GM23338 (cell line): ENCODE measurements at regions not wholly inside any gene's neighbourhood (a gene's known extent, or its start where the extent isn't known, plus 50 kb on each side); places are given as distances from the start of the nearest gene placed in this dataset.

Experiments used
- ATAC-seq: fragments of 200-7000 bp; cut with Tn5 transposase; 3 replicates; pipeline ENCODE4 v1.9.1; 2020
- DNase-seq: peaks from one replicate; pipeline ENCODE4 v3.0.0-alpha.2; 2015; ENCODE audit warnings: low spot score
- H2AFZ ChIP-seq: fragments of 200-600 bp; sonication (generic); 2 replicates; pipeline ENCODE4 v1.8.0; 2016; ENCODE audit warnings: antibody characterized with exemption, mild to moderate bottlenecking, moderate library complexity
- H3F3A ChIP-seq: fragments of 200-600 bp; sonication (generic); replicated peaks from 2 replicates; pipeline ENCODE4 v1.8.0; 2017; ENCODE audit warnings: antibody characterized with exemption, mixed run types, low read depth
- H3K27ac ChIP-seq: fragments of 200-600 bp; sonication (generic); 2 replicates; pipeline ENCODE4 v1.6.1; 2016; ENCODE audit warnings: low read depth
- H3K27me3 ChIP-seq: fragments of 200-600 bp; sonication (generic); 2 replicates; pipeline ENCODE4 v1.8.0; 2016; ENCODE audit warnings: mild to moderate bottlenecking, mixed run types, moderate library complexity; ENCODE audit not compliant: insufficient read depth
- H3K36me3 ChIP-seq: fragments of 200-600 bp; sonication (generic); 2 replicates; pipeline ENCODE4 v1.8.0; 2016; ENCODE audit warnings: mild to moderate bottlenecking; ENCODE audit not compliant: insufficient read depth
- H3K4me1 ChIP-seq: fragments of 200-600 bp; sonication (generic); 2 replicates; pipeline ENCODE4 v1.8.0; 2016; ENCODE audit warnings: mild to moderate bottlenecking, moderate library complexity; ENCODE audit not compliant: insufficient read depth
- H3K4me2 ChIP-seq: fragments of 200-600 bp; sonication (generic); 2 replicates; pipeline ENCODE4 v1.7.1; 2017; ENCODE audit warnings: mixed run types
- H3K4me3 ChIP-seq: fragments of 200-600 bp; sonication (generic); 2 replicates; pipeline ENCODE4 v1.6.1; 2016; ENCODE audit warnings: mixed run types
- H3K79me2 ChIP-seq: fragments of 200-600 bp; sonication (generic); replicated peaks from 2 replicates; pipeline ENCODE4 v1.8.0; 2017; ENCODE audit warnings: mild to moderate bottlenecking; ENCODE audit not compliant: insufficient read depth
- H3K9me2 ChIP-seq: fragments of 200-600 bp; sonication (generic); 2 replicates; pipeline ENCODE4 v1.8.0; 2017; ENCODE audit not compliant: insufficient read depth
- H4K20me1 ChIP-seq: fragments of 200-600 bp; sonication (generic); replicated peaks from 2 replicates; pipeline ENCODE4 v1.8.0; 2017; ENCODE audit warnings: mild to moderate bottlenecking; ENCODE audit not compliant: insufficient read depth
- H3K27ac Mint-ChIP-seq: 2 replicates; pipeline ENCODE4 v1.8.0; 2020; ENCODE audit warnings: inconsistent platforms, mild to moderate bottlenecking, moderate library complexity, mixed read lengths
- H3K27me3 Mint-ChIP-seq: 3 replicates; pipeline ENCODE4 v1.8.0; 2022; ENCODE audit warnings: low read depth, mild to moderate bottlenecking, moderate library complexity, mixed read lengths, inconsistent platforms; ENCODE audit not compliant: insufficient read depth, poor library complexity
- H3K36me3 Mint-ChIP-seq: 3 replicates; pipeline ENCODE4 v1.8.0; 2021; ENCODE audit warnings: low read depth, mild to moderate bottlenecking, inconsistent platforms, moderate library complexity, mixed read lengths
- H3K4me1 Mint-ChIP-seq: 3 replicates; pipeline ENCODE4 v1.8.0; 2020; ENCODE audit warnings: mild to moderate bottlenecking, inconsistent platforms, mixed read lengths
- H3K4me3 Mint-ChIP-seq: 3 replicates; pipeline ENCODE4 v1.8.0; 2021; ENCODE audit warnings: moderate library complexity, mild to moderate bottlenecking, inconsistent platforms, mixed read lengths
- H3K9me3 Mint-ChIP-seq: 3 replicates; pipeline ENCODE4 v1.8.0; 2020; ENCODE audit warnings: moderate library complexity, mild to moderate bottlenecking, inconsistent platforms, mixed read lengths
- CREB1 ChIP-seq: fragments of 250-450 bp; sonication (Bioruptor Pico); IDR thresholded peaks from 2 replicates; pipeline ENCODE4 v1.5.0; 2020; ENCODE audit warnings: low read depth, mild to moderate bottlenecking, moderate library complexity
- CTCF ChIP-seq, 2 experiments: fragments of 200-600 bp in 1 of 2; sonication (generic) in 1 of 2; conservative IDR thresholded peaks; 2 replicates each; pipeline versions ENCODE4 v1.5.1 to v1.6.1; 2016 to 2017; ENCODE audit warnings: antibody characterized with exemption in 2 of 2, low read depth in 2 of 2, mild to moderate bottlenecking in 2 of 2, moderate library complexity in 1 of 2
- ETS1 ChIP-seq: IDR thresholded peaks from 2 replicates; pipeline ENCODE4 v1.6.1; 2016; ENCODE audit warnings: antibody characterized with exemption
- EZH2 ChIP-seq: fragments of 200-600 bp; sonication (generic); IDR thresholded peaks from one replicate; pipeline ENCODE4 v1.8.0; 2017; ENCODE audit warnings: antibody characterized with exemption, mild to moderate bottlenecking, low read depth; ENCODE audit not compliant: unreplicated experiment
- EZH2phosphoT487 ChIP-seq: fragments of 200-600 bp; sonication (generic); IDR thresholded peaks from one replicate; pipeline ENCODE4 v1.8.1; 2018; ENCODE audit warnings: antibody characterized with exemption; ENCODE audit not compliant: unreplicated experiment
- JUNB ChIP-seq: IDR thresholded peaks from one replicate; pipeline ENCODE4 v1.6.1; 2016; ENCODE audit warnings: antibody characterized with exemption; ENCODE audit not compliant: unreplicated experiment
- NANOG ChIP-seq: IDR thresholded peaks from 2 replicates; pipeline ENCODE4 v1.6.1; 2016; ENCODE audit warnings: antibody characterized with exemption, borderline replicate concordance
- POLR2AphosphoS5 ChIP-seq: IDR thresholded peaks from 2 replicates; pipeline ENCODE4 v1.6.1; 2016; ENCODE audit warnings: antibody characterized with exemption, low read depth
- REST ChIP-seq: IDR thresholded peaks from one replicate; pipeline ENCODE4 v1.6.1; 2018; ENCODE audit warnings: antibody characterized with exemption; ENCODE audit not compliant: unreplicated experiment
- STAT1 ChIP-seq: IDR thresholded peaks from one replicate; pipeline ENCODE4 v1.6.1; 2016; ENCODE audit warnings: antibody characterized with exemption; ENCODE audit not compliant: unreplicated experiment
- ZNF114 ChIP-seq: fragments of 250-450 bp; sonication (Bioruptor Pico); IDR thresholded peaks from 2 replicates; pipeline ENCODE4 v1.5.0; 2020; ENCODE audit warnings: mild to moderate bottlenecking, moderate library complexity
- ZNF331 ChIP-seq: fragments of 250-450 bp; sonication (Bioruptor Pico); IDR thresholded peaks from 2 replicates; pipeline ENCODE4 v1.5.0; 2020; ENCODE audit warnings: low read depth, mild to moderate bottlenecking, moderate library complexity

- no peak for TF ChIP-seq ETS1
- TF ChIP-seq ZNF114 (CRISPR knock-in tag), result no peak
- no peak for TF ChIP-seq NANOG
- TF ChIP-seq REST, result no peak
- TF ChIP-seq POLR2AphosphoS5, result no peak
- TF ChIP-seq JUNB, result no peak
Measured at GRCh38 chr12:59381106-59381505, 214.7 kb upstream of the SLC16A7 start (continued).

- DNase-seq (no peak), ATAC-seq (no peak)
- H3F3A ChIP-seq, result no peaks in the 10 kb centered on the region
- peaks cover 3% of the 10 kb centered on the region; the same call in 1 of the 2 replicates for H3K4me1 ChIP-seq
- H3K36me3 ChIP-seq, result no peaks in the 10 kb centered on the region
- Mint-ChIP-seq H3K27ac (no peak overlapping the region), H3K27me3 (no peaks in the 10 kb centered on the region), H3K4me3 (no peak overlapping the region), H3K9me3 (no peaks in the 10 kb centered on the region), H3K4me1 (peaks cover 12% of the 10 kb centered on the region; the same call in 2 of the 3 replicates), H3K36me3 (no peaks in the 10 kb centered on the region)
- H3K4me2 ChIP-seq, result no peak overlapping the region; the same call in 1 of the 2 replicates
- no peaks in the 10 kb centered on the region for H3K27me3 ChIP-seq
- H4K20me1 ChIP-seq, result no peaks in the 10 kb centered on the region
- H3K4me3 ChIP-seq, result no peak overlapping the region
- H3K79me2 ChIP-seq, result no peaks in the 10 kb centered on the region
- H3K9me2 ChIP-seq, result no peaks in the 10 kb centered on the region
- H3K27ac ChIP-seq, result no peak overlapping the region
- H2AFZ ChIP-seq, result no peak overlapping the region
- no peak for TF ChIP-seq EZH2phosphoT487
- TF ChIP-seq ZNF331 (CRISPR knock-in tag), result no peak
- TF ChIP-seq ZNF114 (CRISPR knock-in tag), result no peak
- no peak for TF ChIP-seq STAT1
- TF ChIP-seq NANOG, result no peak
- TF ChIP-seq POLR2AphosphoS5, result no peak
- TF ChIP-seq REST, result no peak
- TF ChIP-seq CREB1 (CRISPR knock-in tag), result no peak
- no peak for TF ChIP-seq JUNB
- no peak for TF ChIP-seq CTCF (conservative IDR thresholded peaks at IDR 0.05; ENCODE audit: low read depth in 2 of 2)
- no peak for TF ChIP-seq ETS1
- TF ChIP-seq EZH2, result no peak
Measured at GRCh38 chr12:59375633-59376032, 220.2 kb upstream of the SLC16A7 start.
